Activated CD4-positive, alpha-beta T cell treated with anti-CD3 and anti-CD28 coated beads, Interleukin-2, amount 50 U/mL, for 48 hours (primary cell): ENCODE measurements at regions not wholly inside any gene's neighbourhood (a gene's known extent, or its start where the extent isn't known, plus 50 kb on each side); places are given as distances from the start of the nearest gene placed in this dataset.
"Not testable (repeated sequence)": the region's sequence is repeated elsewhere in the genome, so short reads cannot be mapped to it uniquely, and the experiment has no call there.

Experiments
- DNase-seq, 2 experiments: peaks; one replicate each; pipeline ENCODE4 v3.0.0-alpha.2; 2020

GRCh38 chr6:90675107-90675506 lies 88.2 kb upstream of the MAP3K7 start:
- DNase-seq: not testable (repeated sequence)

- not testable (repeated sequence) for DNase-seq
Measured at GRCh38 chr6:90674077-90674476, 87.2 kb upstream of the MAP3K7 start.

- DNase-seq: no peak
Measured at GRCh38 chr6:90669846-90670245, 83.0 kb upstream of the MAP3K7 start.

GRCh38 chr6:90669420-90669819 lies 82.5 kb upstream of the MAP3K7 start:
- DNase-seq: no peak

GRCh38 chr6:90668141-90668540 lies 81.3 kb upstream of the MAP3K7 start:
- no peak for DNase-seq

- DNase-seq: no peak
Measured at GRCh38 chr6:90663873-90664272, 77.0 kb upstream of the MAP3K7 start.

- DNase-seq: no peak
Measured at GRCh38 chr6:90663106-90663505, 76.2 kb upstream of the MAP3K7 start.

- no peak for DNase-seq
Measured at GRCh38 chr6:90660931-90661330, 74.1 kb upstream of the MAP3K7 start.

GRCh38 chr6:90658497-90658896 lies 71.6 kb upstream of the MAP3K7 start:
- DNase-seq: no peak

- DNase-seq: no peak
Measured at GRCh38 chr6:90656325-90656724, 69.5 kb upstream of the MAP3K7 start.

GRCh38 chr6:90654806-90655205 lies 67.9 kb upstream of the MAP3K7 start:
- DNase-seq: no peak

- DNase-seq: no peak
Measured at GRCh38 chr6:90654166-90654565, 67.3 kb upstream of the MAP3K7 start.

- no peak for DNase-seq
Measured at GRCh38 chr6:90653750-90654149, 66.9 kb upstream of the MAP3K7 start.

GRCh38 chr6:90650041-90650940 lies 63.4 kb upstream of the MAP3K7 start:
- DNase-seq: no peak

- DNase-seq: no peak
Measured at GRCh38 chr6:90648873-90649272, 62.0 kb upstream of the MAP3K7 start.

GRCh38 chr6:90646940-90647339 lies 60.1 kb upstream of the MAP3K7 start:
- no peak for DNase-seq

GRCh38 chr6:90645634-90646033 lies 58.8 kb upstream of the MAP3K7 start:
- DNase-seq: no peak

- DNase-seq: no peak
Measured at GRCh38 chr6:90644492-90644891, 57.6 kb upstream of the MAP3K7 start.

- no peak for DNase-seq
Measured at GRCh38 chr6:90643381-90643780, 56.5 kb upstream of the MAP3K7 start.

- no peak for DNase-seq
Measured at GRCh38 chr6:90637320-90637719, 50.4 kb upstream of the MAP3K7 start.
